IMR-90 (cell line): ENCODE measurements at regions not wholly inside any gene's neighbourhood (a gene's known extent, or its start where the extent isn't known, plus 50 kb on each side); places are given as distances from the start of the nearest gene placed in this dataset.

ENCODE experiments used
- BHLHE40 ChIP-seq: fragments of 150-350 bp; IDR thresholded peaks from 2 replicates; pipeline ENCODE4 v1.6.1; 2016; ENCODE audit warnings: mild to moderate bottlenecking, low read depth, low read length
- CEBPB ChIP-seq: IDR thresholded peaks from 2 replicates; pipeline ENCODE4 v1.6.1; 2012; ENCODE audit warnings: low read depth, low read length, improper control_type of control experiment
- CHD1 ChIP-seq: IDR thresholded peaks from 2 replicates; pipeline ENCODE4 v1.6.1; 2012; ENCODE audit warnings: low read depth, low read length, improper control_type of control experiment
- CTCF ChIP-seq: conservative IDR thresholded peaks from 2 replicates; pipeline ENCODE4 v1.5.1; 2012; ENCODE audit warnings: mild to moderate bottlenecking, low read depth, low read length, improper control_type of control experiment
- ELK1 ChIP-seq: fragments of 150-350 bp; IDR thresholded peaks from 2 replicates; pipeline ENCODE4 v1.6.1; 2016; ENCODE audit warnings: low read depth, mild to moderate bottlenecking, low read length, moderate library complexity, borderline replicate concordance
- FOS ChIP-seq: fragments of 150-350 bp; IDR thresholded peaks from 2 replicates; pipeline ENCODE4 v1.6.1; 2016; ENCODE audit warnings: low read depth, low read length
- MAFK ChIP-seq: IDR thresholded peaks from 2 replicates; pipeline ENCODE4 v1.6.1; 2012; ENCODE audit warnings: low read depth, low read length, improper control_type of control experiment
- MXI1 ChIP-seq: IDR thresholded peaks from 2 replicates; pipeline ENCODE4 v1.6.1; 2012; ENCODE audit warnings: low read depth, mild to moderate bottlenecking, low read length, moderate library complexity, borderline replicate concordance
- POLR2A ChIP-seq: IDR thresholded peaks from 2 replicates; pipeline ENCODE4 v1.6.1; 2012; ENCODE audit warnings: mild to moderate bottlenecking, low read depth, low read length
- RAD21 ChIP-seq: IDR thresholded peaks from 2 replicates; pipeline ENCODE4 v1.6.1; 2012; ENCODE audit warnings: low read length, improper control_type of control experiment
- RCOR1 ChIP-seq: IDR thresholded peaks from 2 replicates; pipeline ENCODE4 v1.6.1; 2012; ENCODE audit warnings: mild to moderate bottlenecking, low read length, improper control_type of control experiment; ENCODE audit not compliant: insufficient replicate concordance
- RFX5 ChIP-seq: IDR thresholded peaks from 2 replicates; pipeline ENCODE4 v1.8.0; 2012; ENCODE audit warnings: low read depth, mild to moderate bottlenecking, low read length, moderate library complexity
- SMC3 ChIP-seq: fragments of 150-350 bp; IDR thresholded peaks from 2 replicates; pipeline ENCODE4 v1.6.1; 2016; ENCODE audit warnings: low read depth, mild to moderate bottlenecking, antibody characterized with exemption, low read length, moderate library complexity
- USF2 ChIP-seq: fragments of 150-350 bp; IDR thresholded peaks from 2 replicates; pipeline ENCODE4 v1.6.1; 2017; ENCODE audit warnings: mild to moderate bottlenecking, antibody characterized with exemption, low read length, low read depth

- TF ChIP-seq CTCF (no peak), ELK1 (no peak), MAFK (no peak), MXI1 (no peak), BHLHE40 (no peak), RCOR1 (no peak), POLR2A (no peak), RFX5 (no peak), CEBPB (no peak), RAD21 (no peak), USF2 (no peak), SMC3 (no peak), CHD1 (no peak), FOS (no peak)
These were observed 106.8 kb upstream of the B3GAT1 start for GRCh38 chr11:134518616-134519389.
